ENCODE measurements at regions not wholly inside any gene's neighbourhood (a gene's known extent, or its start where the extent isn't known, plus 50 kb on each side); places are given as distances from the start of the nearest gene placed in this dataset.
A peak's percentile ranks its signal among the peaks of the same experiment; 100 is the strongest.

DNA sequence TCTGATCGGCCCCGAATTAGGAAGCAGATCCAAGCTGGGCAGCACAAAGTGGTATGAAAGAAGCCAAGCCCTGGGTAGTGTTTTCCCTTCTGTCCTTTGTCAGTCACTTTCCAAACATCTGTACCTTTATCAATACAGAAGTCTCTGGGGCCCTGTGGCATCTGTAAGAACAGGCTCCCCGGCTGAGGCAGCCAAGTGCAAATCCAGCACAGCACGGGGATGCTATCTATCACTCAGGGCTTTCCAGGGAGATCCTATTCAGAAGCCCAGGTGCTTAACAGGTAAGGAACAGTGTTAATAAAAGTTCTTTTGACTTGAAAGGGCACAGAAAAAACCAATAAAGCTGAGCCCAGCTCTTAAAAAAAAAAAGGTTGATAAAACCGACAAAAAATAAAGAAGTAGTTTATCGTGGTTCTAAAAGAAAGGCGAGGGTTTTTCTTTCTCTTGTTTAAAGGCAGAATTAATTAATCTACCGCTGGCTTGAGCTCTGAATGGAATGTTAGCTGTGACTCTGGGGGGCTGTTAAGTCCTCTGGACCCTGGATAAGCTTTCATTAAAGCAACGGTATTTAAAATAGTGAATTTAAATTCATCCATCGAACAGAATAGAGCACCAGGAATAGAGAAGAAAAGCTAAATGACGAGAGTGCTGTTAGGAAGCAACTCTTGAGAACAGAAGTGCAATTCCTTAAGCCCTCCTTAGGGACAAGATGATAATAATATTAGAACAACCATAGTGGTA, 119.1 kb upstream of the GATB start:
- H3K4me1 Mint-ChIP-seq: peaks cover 33% of the 10 kb centered on the region
- no peaks in the 10 kb centered on the region for H4K20me1 ChIP-seq (ENCODE audit: low read depth)
- H3K9me3 ChIP-seq (ENCODE audit: low read depth): no peaks in the 10 kb centered on the region
- no peak overlapping the region for H3K4me3 ChIP-seq
- H3K27me3 Mint-ChIP-seq (ENCODE audit: insufficient read depth, low read depth): peaks cover 9% of the 10 kb centered on the region
- H3K4me1 ChIP-seq: peaks cover 36% of the 10 kb centered on the region
- no peak overlapping the region for H3K9ac ChIP-seq
- no peaks in the 10 kb centered on the region for H3K27me3 ChIP-seq
- no peaks in the 10 kb centered on the region for H3K36me3 ChIP-seq
- peak; percentile 55 for DNase-seq (ENCODE audit: low spot score)
- no peak overlapping the region for H3K4me3 Mint-ChIP-seq
- peaks cover 36% of the 10 kb centered on the region for H3F3A ChIP-seq (ENCODE audit: low read depth)
- H3K27ac Mint-ChIP-seq: peak overlapping the region; percentile 1
- no peak overlapping the region for H3K27ac ChIP-seq
- peak overlapping the region; percentile 55 for H3K4me2 ChIP-seq
- no peaks in the 10 kb centered on the region for H3K79me2 ChIP-seq (ENCODE audit: low read depth)
- no peak for TF ChIP-seq EZH2phosphoT487 (IDR thresholded peaks at IDR 0.05)
- no peak for TF ChIP-seq CTCF (IDR thresholded peaks at IDR 0.05)
- TF ChIP-seq EZH2 (IDR thresholded peaks at IDR 0.05): no peak
- no peaks in the 10 kb centered on the region for H3K9me3 Mint-ChIP-seq
- H2AFZ ChIP-seq (replicated peaks): no peak overlapping the region
- H3K36me3 Mint-ChIP-seq: no peaks in the 10 kb centered on the region

- Histone ChIP-seq H3K4me3 (no peak overlapping the region), H3K9me3 (ENCODE audit: low read depth) (no peaks in the 10 kb centered on the region), H3K27ac (no peak overlapping the region), H4K20me1 (ENCODE audit: low read depth) (no peaks in the 10 kb centered on the region), H3K4me1 (peaks cover 49% of the 10 kb centered on the region), H3K4me2 (no peak overlapping the region), H3K79me2 (ENCODE audit: low read depth) (no peaks in the 10 kb centered on the region), H3K27me3 (no peaks in the 10 kb centered on the region), H3F3A (ENCODE audit: low read depth) (peaks cover 50% of the 10 kb centered on the region), H3K36me3 (no peaks in the 10 kb centered on the region), H3K9ac (no peak overlapping the region), H2AFZ (replicated peaks) (no peak overlapping the region)
- no peak for DNase-seq (ENCODE audit: low spot score)
- Mint-ChIP-seq H3K9me3 (no peaks in the 10 kb centered on the region), H3K4me3 (no peak overlapping the region), H3K4me1 (peaks cover 43% of the 10 kb centered on the region), H3K27ac (no peak overlapping the region), H3K36me3 (no peaks in the 10 kb centered on the region), H3K27me3 (ENCODE audit: insufficient read depth, low read depth) (peaks cover 4% of the 10 kb centered on the region)
- no peak for TF ChIP-seq EZH2 (IDR thresholded peaks at IDR 0.05)
- TF ChIP-seq CTCF (IDR thresholded peaks at IDR 0.05): no peak
- TF ChIP-seq EZH2phosphoT487 (IDR thresholded peaks at IDR 0.05): no peak
These were observed 115.7 kb upstream of the GATB start for GRCh38 chr4:151876381-151876988.

GRCh38 chr4:151874328-151874727, 113.5 kb upstream of the GATB start:
- Mint-ChIP-seq H3K36me3 (no peaks in the 10 kb centered on the region), H3K9me3 (no peaks in the 10 kb centered on the region), H3K27ac (peak overlapping the region; percentile 38), H3K4me3 (no peak overlapping the region), H3K27me3 (ENCODE audit: insufficient read depth, low read depth) (peaks cover 3% of the 10 kb centered on the region), H3K4me1 (peaks cover 26% of the 10 kb centered on the region)
- Histone ChIP-seq H3K27ac (peak overlapping the region; percentile 93), H3F3A (ENCODE audit: low read depth) (peaks cover 36% of the 10 kb centered on the region), H3K4me2 (peak overlapping the region; percentile 72), H3K36me3 (no peaks in the 10 kb centered on the region), H3K4me1 (peaks cover 34% of the 10 kb centered on the region), H3K9ac (no peak overlapping the region), H3K4me3 (peak overlapping the region; percentile 10), H3K79me2 (ENCODE audit: low read depth) (no peaks in the 10 kb centered on the region), H4K20me1 (ENCODE audit: low read depth) (no peaks in the 10 kb centered on the region), H3K27me3 (no peaks in the 10 kb centered on the region), H3K9me3 (ENCODE audit: low read depth) (no peaks in the 10 kb centered on the region), H2AFZ (replicated peaks) (peak overlapping the region; percentile 68)
- peak; percentile 78 for DNase-seq (ENCODE audit: low spot score)
- TF ChIP-seq EZH2 (IDR thresholded peaks at IDR 0.05): no peak
- no peak for TF ChIP-seq CTCF (IDR thresholded peaks at IDR 0.05)
- TF ChIP-seq EZH2phosphoT487 (IDR thresholded peaks at IDR 0.05): no peak
